ENCODE measurements at regions not wholly inside any gene's neighbourhood (a gene's known extent, or its start where the extent isn't known, plus 50 kb on each side); places are given as distances from the start of the nearest gene placed in this dataset.
A peak's percentile ranks its signal among the peaks of the same experiment; 100 is the strongest.

- intact Hi-C loops (cut with DNase I): loop anchor here in 2 of 10 donors (10.0 kb wide), 3 partner anchors 46 to 74 kb away; no protein-coding TSS in a partner anchor
- H3K4me1 ChIP-seq: peaks cover 0 to 8% (median 0%) of the 10 kb centered on the region in 12 donors
- no peaks in the 10 kb centered on the region for H3K36me3 ChIP-seq
- peaks cover 0 to 3% (median 0%) of the 10 kb centered on the region in 12 donors for H3K9me3 ChIP-seq
- WGBS, 4 donors: 64 to 82% (median 71%) methylated on average over 2 of the region's 2 CpGs
- H3K27ac ChIP-seq: peak overlapping the region in 7 of 12 donors; percentile 31 to 73 (median 54)
- TF ChIP-seq, protein P1, sequence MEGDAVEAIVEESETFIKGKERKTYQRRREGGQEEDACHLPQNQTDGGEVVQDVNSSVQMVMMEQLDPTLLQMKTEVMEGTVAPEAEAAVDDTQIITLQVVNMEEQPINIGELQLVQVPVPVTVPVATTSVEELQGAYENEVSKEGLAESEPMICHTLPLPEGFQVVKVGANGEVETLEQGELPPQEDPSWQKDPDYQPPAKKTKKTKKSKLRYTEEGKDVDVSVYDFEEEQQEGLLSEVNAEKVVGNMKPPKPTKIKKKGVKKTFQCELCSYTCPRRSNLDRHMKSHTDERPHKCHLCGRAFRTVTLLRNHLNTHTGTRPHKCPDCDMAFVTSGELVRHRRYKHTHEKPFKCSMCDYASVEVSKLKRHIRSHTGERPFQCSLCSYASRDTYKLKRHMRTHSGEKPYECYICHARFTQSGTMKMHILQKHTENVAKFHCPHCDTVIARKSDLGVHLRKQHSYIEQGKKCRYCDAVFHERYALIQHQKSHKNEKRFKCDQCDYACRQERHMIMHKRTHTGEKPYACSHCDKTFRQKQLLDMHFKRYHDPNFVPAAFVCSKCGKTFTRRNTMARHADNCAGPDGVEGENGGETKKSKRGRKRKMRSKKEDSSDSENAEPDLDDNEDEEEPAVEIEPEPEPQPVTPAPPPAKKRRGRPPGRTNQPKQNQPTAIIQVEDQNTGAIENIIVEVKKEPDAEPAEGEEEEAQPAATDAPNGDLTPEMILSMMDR (IDR thresholded peaks at IDR 0.05): no peak
- TF ChIP-seq POLR2A (IDR thresholded peaks at IDR 0.05): no peak
- ATAC-seq (peak; percentile 20 to 73 (median 54)), DNase-seq (no peak)
- H3K4me3 ChIP-seq: no peak overlapping the region
- no peaks in the 10 kb centered on the region for H3K27me3 ChIP-seq
Measured at GRCh38 chr4:158050942-158051341, 121.9 kb downstream of the GASK1B start.

- DNase-seq (no peak), ATAC-seq (no peak)
- 78 to 86% (median 81%) methylated on average over 4 of the region's 4 CpGs for WGBS, 4 donors
- Histone ChIP-seq H3K27me3 (no peaks in the 10 kb centered on the region), H3K4me3 (no peak overlapping the region), H3K27ac (no peak overlapping the region), H3K9me3 (peaks cover 0 to 3% (median 0%) of the 10 kb centered on the region in 12 donors), H3K36me3 (no peaks in the 10 kb centered on the region), H3K4me1 (no peaks in the 10 kb centered on the region)
- TF ChIP-seq, protein P1 (IDR thresholded peaks at IDR 0.05): no peak
- no peak for TF ChIP-seq POLR2A (IDR thresholded peaks at IDR 0.05)
- intact Hi-C loops (cut with DNase I): no loop called here
Measured at GRCh38 chr4:158046345-158046744, 126.5 kb downstream of the GASK1B start.

DNA sequence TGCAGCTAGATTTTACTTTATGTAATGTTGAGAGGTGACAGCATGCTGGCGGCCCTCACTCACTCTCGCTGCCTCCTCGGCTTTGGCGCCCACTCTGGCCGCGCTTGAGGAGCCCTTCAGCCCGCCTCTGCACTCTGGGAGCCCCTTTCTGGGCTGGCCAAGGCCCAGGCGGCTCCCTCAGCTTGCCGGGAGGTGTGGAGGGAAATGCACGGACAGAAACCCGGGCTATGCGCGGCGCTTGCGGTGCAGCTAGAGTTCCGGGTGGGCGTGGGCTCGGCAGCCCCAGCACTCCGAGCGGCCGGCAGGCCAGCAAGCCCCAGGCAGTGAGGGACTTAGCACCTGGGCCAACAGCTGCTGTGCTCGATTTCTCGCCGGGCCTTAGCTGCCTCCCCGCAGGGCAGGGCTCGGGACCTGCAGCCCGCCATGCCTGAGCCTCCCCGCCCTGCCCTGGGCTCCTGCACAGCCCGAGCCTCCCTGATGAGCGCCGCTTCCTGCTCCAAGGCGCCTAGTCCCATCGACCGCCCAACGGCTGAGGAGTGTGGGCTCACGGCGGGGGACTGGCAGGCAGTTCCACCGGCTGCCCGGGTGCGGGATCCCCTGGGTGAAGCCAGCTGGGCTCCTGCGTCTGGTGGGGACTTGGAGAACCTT is 128.7 kb downstream of the GASK1B start:
- Histone ChIP-seq H3K9me3 (peaks cover 0 to 17% (median 3%) of the 10 kb centered on the region in 12 donors), H3K4me3 (no peak overlapping the region), H3K4me1 (no peaks in the 10 kb centered on the region), H3K36me3 (no peaks in the 10 kb centered on the region), H3K27ac (no peak overlapping the region), H3K27me3 (no peaks in the 10 kb centered on the region)
- intact Hi-C loops (cut with DNase I): no loop called here
- ATAC-seq: no peak
- peak in 1 of 5 donors; percentile 53 for DNase-seq
- WGBS, 4 donors: 86 to 97% (median 95%) methylated on average over 13 to 41 of the region's 41 CpGs
- TF ChIP-seq, protein P1 (IDR thresholded peaks at IDR 0.05): no peak
- TF ChIP-seq POLR2A (IDR thresholded peaks at IDR 0.05): no peak

DNA sequence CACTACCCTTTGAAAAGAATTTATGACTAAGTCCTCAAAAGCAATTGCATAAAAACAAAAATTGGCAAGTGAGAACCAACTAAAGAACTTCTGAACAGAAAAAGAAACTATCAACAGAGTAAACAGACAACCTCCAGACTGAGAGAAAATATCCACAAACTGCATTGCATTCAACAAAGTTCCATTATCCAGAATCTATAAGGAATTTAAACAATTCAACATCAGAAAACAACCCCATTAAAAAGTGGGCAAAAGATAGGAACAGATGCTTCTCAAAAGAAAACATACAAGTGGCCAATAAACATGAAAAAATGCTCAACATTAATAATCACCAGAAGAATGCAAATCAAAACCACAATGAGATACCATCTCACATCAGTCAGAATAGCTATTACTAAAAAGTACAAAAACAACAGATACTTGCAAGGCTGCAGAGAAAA is 130.2 kb downstream of the GASK1B start:
- Histone ChIP-seq H3K4me3 (no peak overlapping the region), H3K36me3 (no peaks in the 10 kb centered on the region), H3K27me3 (no peaks in the 10 kb centered on the region), H3K9me3 (peaks cover 0 to 28% (median 7%) of the 10 kb centered on the region in 12 donors), H3K27ac (no peak overlapping the region), H3K4me1 (no peaks in the 10 kb centered on the region)
- no peak for ATAC-seq
- DNase-seq: no peak
- TF ChIP-seq, protein P1 (IDR thresholded peaks at IDR 0.05): no peak
- no peak for TF ChIP-seq POLR2A (IDR thresholded peaks at IDR 0.05)
- intact Hi-C loops (cut with DNase I): no loop called here
